Neural progenitor cell (in vitro differentiated cells): ENCODE measurements at regions not wholly inside any gene's neighbourhood (a gene's known extent, or its start where the extent isn't known, plus 50 kb on each side); places are given as distances from the start of the nearest gene placed in this dataset.
A peak's percentile ranks its signal among the peaks of the same experiment; 100 is the strongest.

Source experiments
- DNase-seq: peaks from one replicate; pipeline ENCODE4 v3.0.0-alpha.2; 2016; ENCODE audit warnings: low spot score
- H2AFZ ChIP-seq: fragments of 200-600 bp; sonication (generic); replicated peaks from 2 replicates; pipeline ENCODE4 v1.6.1; 2016; ENCODE audit warnings: antibody characterized with exemption
- H3F3A ChIP-seq: fragments of 200-600 bp; sonication (generic); 2 replicates; pipeline ENCODE4 v1.6.1; 2016; ENCODE audit warnings: antibody characterized with exemption, low read depth
- H3K27ac ChIP-seq: fragments of 200-600 bp; sonication (generic); 2 replicates; pipeline ENCODE4 v1.5.1; 2016; ENCODE audit warnings: mild to moderate bottlenecking
- H3K27me3 ChIP-seq: fragments of 200-600 bp; sonication (generic); 2 replicates; pipeline ENCODE4 v1.6.1; 2016; ENCODE audit warnings: mild to moderate bottlenecking, moderate library complexity
- H3K36me3 ChIP-seq: fragments of 200-600 bp; sonication (generic); 2 replicates; pipeline ENCODE4 v1.5.1; 2016
- H3K4me1 ChIP-seq: fragments of 200-600 bp; sonication (generic); 2 replicates; pipeline ENCODE4 v1.6.1; 2016; ENCODE audit warnings: mixed run types
- H3K4me2 ChIP-seq: fragments of 200-600 bp; sonication (generic); 2 replicates; pipeline ENCODE4 v1.6.1; 2016
- H3K4me3 ChIP-seq: fragments of 200-600 bp; sonication (generic); 2 replicates; pipeline ENCODE4 v1.5.1; 2016
- H3K79me2 ChIP-seq: fragments of 200-600 bp; sonication (generic); 2 replicates; pipeline ENCODE4 v1.6.1; 2016; ENCODE audit warnings: low read depth
- H3K9ac ChIP-seq: fragments of 200-600 bp; sonication (generic); 2 replicates; pipeline ENCODE4 v1.6.1; 2016
- H3K9me3 ChIP-seq: fragments of 200-600 bp; sonication (generic); 2 replicates; pipeline ENCODE4 v1.5.1; 2016; ENCODE audit warnings: low read depth
- H4K20me1 ChIP-seq: fragments of 200-600 bp; sonication (generic); 2 replicates; pipeline ENCODE4 v1.6.1; 2016; ENCODE audit warnings: low read depth
- H3K27ac Mint-ChIP-seq: 3 replicates; pipeline ENCODE4 v1.8.0; 2021; ENCODE audit warnings: mixed read lengths
- H3K27me3 Mint-ChIP-seq: 2 replicates; pipeline ENCODE4 v1.8.0; 2022; ENCODE audit warnings: low read depth, mild to moderate bottlenecking, inconsistent platforms, moderate library complexity, mixed read lengths; ENCODE audit not compliant: insufficient read depth
- H3K36me3 Mint-ChIP-seq: 3 replicates; pipeline ENCODE4 v1.8.0; 2021; ENCODE audit warnings: mixed read lengths
- H3K4me1 Mint-ChIP-seq: 3 replicates; pipeline ENCODE4 v1.8.0; 2021; ENCODE audit warnings: mixed read lengths
- H3K4me3 Mint-ChIP-seq: 3 replicates; pipeline ENCODE4 v1.8.0; 2021; ENCODE audit warnings: mild to moderate bottlenecking, moderate library complexity, mixed read lengths
- H3K9me3 Mint-ChIP-seq: 3 replicates; pipeline ENCODE4 v1.8.0; 2020; ENCODE audit warnings: mixed read lengths
- EZH2 ChIP-seq: fragments of 200-600 bp; sonication (generic); IDR thresholded peaks from 2 replicates; pipeline ENCODE4 v1.6.1; 2017; ENCODE audit warnings: antibody characterized with exemption, mild to moderate bottlenecking, moderate library complexity
- EZH2phosphoT487 ChIP-seq: fragments of 200-600 bp; sonication (generic); IDR thresholded peaks from 2 replicates; pipeline ENCODE4 v1.6.1; 2017; ENCODE audit warnings: antibody characterized with exemption
- TF ChIP-seq, protein P1 (sequence below): fragments of 200-600 bp; sonication (generic); IDR thresholded peaks from 2 replicates; pipeline ENCODE4 v1.5.1; 2017; ENCODE audit warnings: antibody characterized with exemption, mild to moderate bottlenecking

DNA sequence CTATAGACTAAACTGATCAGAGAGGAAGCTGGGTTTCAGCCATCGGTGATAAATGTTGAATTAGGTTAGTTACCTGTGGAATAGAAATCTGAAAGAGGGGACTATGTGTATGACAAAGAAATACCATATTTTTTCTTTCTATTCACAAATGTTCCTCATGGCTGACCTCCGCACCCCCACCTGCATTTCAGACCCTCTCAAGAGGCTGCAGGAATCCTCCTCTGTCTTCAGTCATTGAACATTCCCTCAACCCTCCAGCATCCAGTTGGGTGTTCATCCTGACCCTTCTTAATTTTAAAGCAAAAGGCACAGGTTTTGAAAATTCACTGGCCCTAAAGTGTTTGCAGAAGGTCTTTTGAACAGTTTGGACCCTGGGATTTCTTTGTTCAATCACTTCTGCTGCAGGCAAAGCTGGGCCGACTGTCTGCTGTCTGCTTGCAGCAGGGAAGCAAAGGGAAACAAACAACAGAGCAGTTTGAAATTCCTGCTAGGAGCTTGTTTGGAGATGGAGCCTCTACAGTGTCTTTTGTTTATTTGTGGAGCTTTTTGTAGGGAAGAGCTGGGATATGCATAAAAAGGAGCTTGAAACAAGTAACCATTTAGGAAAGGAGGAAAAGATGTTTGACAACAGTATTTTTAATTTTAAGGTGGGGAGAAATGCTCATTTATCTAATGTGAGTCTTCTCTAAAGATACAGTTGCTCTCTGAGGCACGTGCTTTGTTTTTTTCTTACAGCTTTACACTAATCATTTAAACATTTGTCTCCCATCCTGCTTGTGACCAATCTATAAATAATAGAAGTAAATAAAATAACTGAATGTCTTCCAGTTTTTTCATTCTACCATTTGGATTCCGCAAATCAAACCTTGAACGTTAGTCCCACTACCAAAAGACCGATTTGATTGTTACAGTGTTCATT, 213.3 kb upstream of the MMADHC start:
- no peak overlapping the region for H3K4me3 ChIP-seq
- Mint-ChIP-seq H3K4me1 (peaks cover 30% of the 10 kb centered on the region), H3K36me3 (no peaks in the 10 kb centered on the region), H3K27ac (peak overlapping the region; percentile 90), H3K27me3 (peaks cover 2% of the 10 kb centered on the region), H3K9me3 (no peaks in the 10 kb centered on the region), H3K4me3 (no peak overlapping the region)
- H4K20me1 ChIP-seq: no peaks in the 10 kb centered on the region
- peaks cover 34% of the 10 kb centered on the region for H3K4me1 ChIP-seq
- H3K79me2 ChIP-seq: no peaks in the 10 kb centered on the region
- H3F3A ChIP-seq: peaks cover 23% of the 10 kb centered on the region
- H2AFZ ChIP-seq: peak overlapping the region; percentile 90
- no peaks in the 10 kb centered on the region for H3K36me3 ChIP-seq
- no peak for TF ChIP-seq EZH2phosphoT487
- no peak overlapping the region for H3K9ac ChIP-seq
- no peaks in the 10 kb centered on the region for H3K27me3 ChIP-seq
- peak overlapping the region; percentile 61 for H3K4me2 ChIP-seq
- no peaks in the 10 kb centered on the region for H3K9me3 ChIP-seq
- DNase-seq: peak; percentile 68
- peak overlapping the region; percentile 89 for H3K27ac ChIP-seq

DNA sequence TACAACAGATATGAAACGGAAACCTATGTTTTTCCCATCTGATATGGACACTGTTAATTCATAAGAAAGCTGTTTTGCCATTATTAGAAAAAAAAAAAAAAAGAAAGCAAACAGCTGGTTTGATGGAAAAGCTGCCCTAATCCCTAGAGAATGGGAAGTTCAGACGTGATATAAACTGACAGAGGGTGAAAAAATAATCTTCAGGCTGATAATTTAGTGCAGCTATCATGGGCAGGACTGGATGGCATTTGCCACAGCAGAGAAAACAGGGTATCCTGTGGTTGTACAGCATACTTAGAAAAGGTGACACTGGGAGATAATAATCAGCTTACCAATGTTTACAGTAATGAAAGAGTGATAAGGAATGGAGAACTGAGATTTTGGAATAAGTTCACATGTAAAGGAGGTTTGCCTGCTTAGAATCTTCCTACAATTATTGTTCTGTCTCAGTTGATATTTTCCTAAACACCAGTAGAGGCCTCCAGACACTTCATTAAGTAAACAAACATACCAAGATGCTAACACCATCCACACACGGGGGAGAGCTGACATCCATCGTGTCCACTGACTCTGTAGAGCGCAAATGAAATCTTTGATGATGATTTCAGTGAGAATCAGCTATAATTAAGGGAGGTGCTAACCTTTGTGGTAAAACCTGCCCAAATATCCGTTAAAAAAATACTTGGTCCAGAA, 211.6 kb upstream of the MMADHC start:
- H3K36me3 Mint-ChIP-seq: no peaks in the 10 kb centered on the region
- H3K27me3 Mint-ChIP-seq: peaks cover 2% of the 10 kb centered on the region
- H3K4me2 ChIP-seq: no peak overlapping the region
- no peak overlapping the region for H2AFZ ChIP-seq
- peak; percentile 38 for DNase-seq
- H3K27ac Mint-ChIP-seq: peak overlapping the region; percentile 12
- H4K20me1 ChIP-seq: no peaks in the 10 kb centered on the region
- H3K9ac ChIP-seq: no peak overlapping the region
- no peaks in the 10 kb centered on the region for H3K79me2 ChIP-seq
- H3K4me3 ChIP-seq: no peak overlapping the region
- H3K27ac ChIP-seq: no peak overlapping the region
- H3K4me3 Mint-ChIP-seq: no peak overlapping the region
- no peak for TF ChIP-seq EZH2
- no peak for TF ChIP-seq EZH2phosphoT487
- TF ChIP-seq, protein P1, sequence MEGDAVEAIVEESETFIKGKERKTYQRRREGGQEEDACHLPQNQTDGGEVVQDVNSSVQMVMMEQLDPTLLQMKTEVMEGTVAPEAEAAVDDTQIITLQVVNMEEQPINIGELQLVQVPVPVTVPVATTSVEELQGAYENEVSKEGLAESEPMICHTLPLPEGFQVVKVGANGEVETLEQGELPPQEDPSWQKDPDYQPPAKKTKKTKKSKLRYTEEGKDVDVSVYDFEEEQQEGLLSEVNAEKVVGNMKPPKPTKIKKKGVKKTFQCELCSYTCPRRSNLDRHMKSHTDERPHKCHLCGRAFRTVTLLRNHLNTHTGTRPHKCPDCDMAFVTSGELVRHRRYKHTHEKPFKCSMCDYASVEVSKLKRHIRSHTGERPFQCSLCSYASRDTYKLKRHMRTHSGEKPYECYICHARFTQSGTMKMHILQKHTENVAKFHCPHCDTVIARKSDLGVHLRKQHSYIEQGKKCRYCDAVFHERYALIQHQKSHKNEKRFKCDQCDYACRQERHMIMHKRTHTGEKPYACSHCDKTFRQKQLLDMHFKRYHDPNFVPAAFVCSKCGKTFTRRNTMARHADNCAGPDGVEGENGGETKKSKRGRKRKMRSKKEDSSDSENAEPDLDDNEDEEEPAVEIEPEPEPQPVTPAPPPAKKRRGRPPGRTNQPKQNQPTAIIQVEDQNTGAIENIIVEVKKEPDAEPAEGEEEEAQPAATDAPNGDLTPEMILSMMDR: peak; percentile 53
- peaks cover 6% of the 10 kb centered on the region for H3K9me3 Mint-ChIP-seq
- no peaks in the 10 kb centered on the region for H3K9me3 ChIP-seq
- H3K36me3 ChIP-seq: no peaks in the 10 kb centered on the region
- peaks cover 23% of the 10 kb centered on the region for H3F3A ChIP-seq
- peaks cover 27% of the 10 kb centered on the region for H3K4me1 Mint-ChIP-seq
- no peaks in the 10 kb centered on the region for H3K27me3 ChIP-seq
- H3K4me1 ChIP-seq: peaks cover 34% of the 10 kb centered on the region

DNA sequence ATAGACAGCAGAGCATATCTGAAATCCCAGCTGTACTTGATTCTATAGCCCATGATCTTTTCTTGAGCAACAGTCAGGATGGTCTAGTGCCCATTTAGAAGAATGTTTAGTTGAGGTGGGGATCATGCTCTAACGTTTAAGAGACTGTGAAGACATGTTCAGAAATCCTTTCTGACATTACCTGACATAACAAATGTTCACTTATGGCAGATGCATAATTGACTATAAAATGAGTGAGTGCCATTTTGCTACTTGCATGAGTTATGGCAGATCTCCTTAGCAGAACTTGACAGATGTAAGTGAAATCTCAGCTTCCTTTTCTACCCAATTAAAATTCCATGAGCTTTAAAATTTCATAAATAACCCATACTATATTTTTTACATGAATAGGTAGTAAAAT, 209.5 kb upstream of the MMADHC start:
- no peak for DNase-seq
- H3K27me3 Mint-ChIP-seq: no peaks in the 10 kb centered on the region
- H4K20me1 ChIP-seq: no peaks in the 10 kb centered on the region
- no peaks in the 10 kb centered on the region for H3K36me3 ChIP-seq
- H3K4me2 ChIP-seq: no peak overlapping the region
- H3K9me3 Mint-ChIP-seq: peaks cover 10% of the 10 kb centered on the region
- H3K9ac ChIP-seq: no peak overlapping the region
- TF ChIP-seq EZH2phosphoT487: no peak
- no peak for TF ChIP-seq EZH2
- TF ChIP-seq, protein P1: no peak
- peaks cover 23% of the 10 kb centered on the region for H3F3A ChIP-seq
- H3K4me1 ChIP-seq: peaks cover 34% of the 10 kb centered on the region
- no peak overlapping the region for H3K4me3 Mint-ChIP-seq
- H3K36me3 Mint-ChIP-seq: no peaks in the 10 kb centered on the region
- H3K79me2 ChIP-seq: no peaks in the 10 kb centered on the region
- H3K4me1 Mint-ChIP-seq: peaks cover 27% of the 10 kb centered on the region
- H3K27me3 ChIP-seq: no peaks in the 10 kb centered on the region
- H3K27ac ChIP-seq: no peak overlapping the region
- no peak overlapping the region for H3K4me3 ChIP-seq
- H2AFZ ChIP-seq: no peak overlapping the region
- no peak overlapping the region for H3K27ac Mint-ChIP-seq
- H3K9me3 ChIP-seq: no peaks in the 10 kb centered on the region

DNA sequence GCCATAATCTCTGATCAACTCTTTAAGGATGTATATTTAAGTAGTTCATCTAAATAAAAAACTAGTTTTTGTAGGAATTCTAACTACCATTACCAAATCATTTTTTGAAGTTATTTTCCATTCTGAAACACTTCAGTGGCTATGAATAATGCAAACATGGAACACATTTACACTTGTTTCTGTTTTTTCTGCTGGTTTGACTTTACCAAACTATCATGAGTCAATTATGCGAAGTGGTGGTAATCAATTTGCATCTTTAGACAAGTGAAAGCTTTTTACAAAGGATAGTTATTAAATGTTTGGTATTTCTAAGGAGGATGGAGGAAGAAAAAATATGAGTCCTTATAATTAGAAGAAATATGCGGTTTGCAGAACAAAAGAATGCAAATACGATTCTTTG, 202.0 kb upstream of the MMADHC start:
- no peaks in the 10 kb centered on the region for H4K20me1 ChIP-seq
- H3K4me1 Mint-ChIP-seq: no peaks in the 10 kb centered on the region
- H2AFZ ChIP-seq: no peak overlapping the region
- H3K36me3 ChIP-seq: no peaks in the 10 kb centered on the region
- no peak overlapping the region for H3K4me3 ChIP-seq
- TF ChIP-seq EZH2phosphoT487 (no peak), EZH2 (no peak)
- TF ChIP-seq, protein P1: no peak
- no peaks in the 10 kb centered on the region for H3F3A ChIP-seq
- no peaks in the 10 kb centered on the region for H3K4me1 ChIP-seq
- no peak for DNase-seq
- no peak overlapping the region for H3K4me2 ChIP-seq
- no peaks in the 10 kb centered on the region for H3K27me3 ChIP-seq
- H3K36me3 Mint-ChIP-seq: no peaks in the 10 kb centered on the region
- H3K4me3 Mint-ChIP-seq: no peak overlapping the region
- no peak overlapping the region for H3K27ac Mint-ChIP-seq
- peaks cover 3% of the 10 kb centered on the region for H3K9me3 Mint-ChIP-seq
- H3K9me3 ChIP-seq: no peaks in the 10 kb centered on the region
- peaks cover 2% of the 10 kb centered on the region for H3K27me3 Mint-ChIP-seq
- no peak overlapping the region for H3K9ac ChIP-seq
- H3K79me2 ChIP-seq: no peaks in the 10 kb centered on the region
- no peak overlapping the region for H3K27ac ChIP-seq
